ENCODE measurements at regions not wholly inside any gene's neighbourhood (a gene's known extent, or its start where the extent isn't known, plus 50 kb on each side); places are given as distances from the start of the nearest gene placed in this dataset.

DNA sequence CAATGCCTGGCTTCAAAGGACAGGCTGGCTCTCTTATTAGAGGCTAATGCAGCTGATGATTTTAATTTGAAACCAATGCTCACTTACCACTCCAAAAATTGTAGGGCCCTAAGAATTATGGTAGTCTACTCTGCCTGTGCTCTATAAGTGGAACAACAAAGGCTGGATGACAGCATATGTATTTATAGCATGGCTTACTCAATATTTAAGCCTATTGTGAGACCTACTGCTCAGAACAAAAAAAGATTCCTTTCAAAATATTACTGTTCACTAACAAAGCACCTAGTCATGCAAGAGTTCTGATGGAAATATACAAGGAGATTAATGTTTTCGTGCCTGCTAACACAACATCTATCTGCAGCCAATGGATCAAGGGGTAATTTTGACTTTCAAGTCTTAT, 73.8 kb upstream of the DUSP10 start:
- no peak for TF ChIP-seq POLR2A (IDR thresholded peaks at IDR 0.05)
- TF ChIP-seq, protein P1, sequence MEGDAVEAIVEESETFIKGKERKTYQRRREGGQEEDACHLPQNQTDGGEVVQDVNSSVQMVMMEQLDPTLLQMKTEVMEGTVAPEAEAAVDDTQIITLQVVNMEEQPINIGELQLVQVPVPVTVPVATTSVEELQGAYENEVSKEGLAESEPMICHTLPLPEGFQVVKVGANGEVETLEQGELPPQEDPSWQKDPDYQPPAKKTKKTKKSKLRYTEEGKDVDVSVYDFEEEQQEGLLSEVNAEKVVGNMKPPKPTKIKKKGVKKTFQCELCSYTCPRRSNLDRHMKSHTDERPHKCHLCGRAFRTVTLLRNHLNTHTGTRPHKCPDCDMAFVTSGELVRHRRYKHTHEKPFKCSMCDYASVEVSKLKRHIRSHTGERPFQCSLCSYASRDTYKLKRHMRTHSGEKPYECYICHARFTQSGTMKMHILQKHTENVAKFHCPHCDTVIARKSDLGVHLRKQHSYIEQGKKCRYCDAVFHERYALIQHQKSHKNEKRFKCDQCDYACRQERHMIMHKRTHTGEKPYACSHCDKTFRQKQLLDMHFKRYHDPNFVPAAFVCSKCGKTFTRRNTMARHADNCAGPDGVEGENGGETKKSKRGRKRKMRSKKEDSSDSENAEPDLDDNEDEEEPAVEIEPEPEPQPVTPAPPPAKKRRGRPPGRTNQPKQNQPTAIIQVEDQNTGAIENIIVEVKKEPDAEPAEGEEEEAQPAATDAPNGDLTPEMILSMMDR (IDR thresholded peaks at IDR 0.05 in 4 of 5, conservative IDR thresholded peaks at IDR 0.05 in 1 of 5), result no peak
